ENCODE measurements at regions not wholly inside any gene's neighbourhood (a gene's known extent, or its start where the extent isn't known, plus 50 kb on each side); places are given as distances from the start of the nearest gene placed in this dataset.

GRCh38 chr2:184215745-184216144, 382.6 kb upstream of the ZNF804A start:
- Histone ChIP-seq H3K27ac (ENCODE audit: low read length) (no peak overlapping the region), H3K4me1 (ENCODE audit: control insufficient read depth, low read depth, low read length) (no peaks in the 10 kb centered on the region)

GRCh38 chr2:184256611-184257010, 341.7 kb upstream of the ZNF804A start:
- Histone ChIP-seq H3K27me3 (ENCODE audit: control insufficient read depth, insufficient read depth, low read length) (no peaks in the 10 kb centered on the region), H3K27ac (ENCODE audit: low read length) (no peak overlapping the region), H3K36me3 (ENCODE audit: control insufficient read depth, low read depth, low read length) (no peaks in the 10 kb centered on the region), H3K4me3 (ENCODE audit: low read length) (no peak overlapping the region), H3K4me1 (ENCODE audit: control insufficient read depth, low read depth, low read length) (no peaks in the 10 kb centered on the region), H3K9me3 (ENCODE audit: control insufficient read depth, low read depth, low read length) (no peaks in the 10 kb centered on the region), H3K9ac (ENCODE audit: low read length) (no peak overlapping the region)

More at GRCh38 chr2:184215745-184216144, 382.6 kb upstream of the ZNF804A start:
- H3K9ac ChIP-seq (ENCODE audit: low read length), result no peak overlapping the region
- H3K9me3 ChIP-seq (ENCODE audit: control insufficient read depth, low read depth, low read length), result no peaks in the 10 kb centered on the region
- H3K27me3 ChIP-seq (ENCODE audit: control insufficient read depth, insufficient read depth, low read length), result no peaks in the 10 kb centered on the region
- no peaks in the 10 kb centered on the region for H3K36me3 ChIP-seq (ENCODE audit: control insufficient read depth, low read depth, low read length)
- no peak overlapping the region for H3K4me3 ChIP-seq (ENCODE audit: low read length)

GRCh38 chr2:184261331-184261730, 337.0 kb upstream of the ZNF804A start:
- Histone ChIP-seq H3K4me3 (ENCODE audit: low read length) (no peak overlapping the region), H3K9ac (ENCODE audit: low read length) (no peak overlapping the region), H3K36me3 (ENCODE audit: control insufficient read depth, low read depth, low read length) (no peaks in the 10 kb centered on the region), H3K9me3 (ENCODE audit: control insufficient read depth, low read depth, low read length) (no peaks in the 10 kb centered on the region), H3K27ac (ENCODE audit: low read length) (no peak overlapping the region), H3K27me3 (ENCODE audit: control insufficient read depth, insufficient read depth, low read length) (no peaks in the 10 kb centered on the region), H3K4me1 (ENCODE audit: control insufficient read depth, low read depth, low read length) (no peaks in the 10 kb centered on the region)

- Histone ChIP-seq H3K27ac (ENCODE audit: low read length) (no peak overlapping the region), H3K4me1 (ENCODE audit: control insufficient read depth, low read depth, low read length) (no peaks in the 10 kb centered on the region), H3K27me3 (ENCODE audit: control insufficient read depth, insufficient read depth, low read length) (no peaks in the 10 kb centered on the region), H3K9ac (ENCODE audit: low read length) (no peak overlapping the region), H3K9me3 (ENCODE audit: control insufficient read depth, low read depth, low read length) (no peaks in the 10 kb centered on the region), H3K36me3 (ENCODE audit: control insufficient read depth, low read depth, low read length) (no peaks in the 10 kb centered on the region), H3K4me3 (ENCODE audit: low read length) (no peak overlapping the region)
Observed at GRCh38 chr2:184261818-184262217, 336.5 kb upstream of the ZNF804A start.

- H3K27ac ChIP-seq (ENCODE audit: low read length), result no peak overlapping the region
- H3K9ac ChIP-seq (ENCODE audit: low read length), result no peak overlapping the region
- no peaks in the 10 kb centered on the region for H3K9me3 ChIP-seq (ENCODE audit: control insufficient read depth, low read depth, low read length)
- H3K4me3 ChIP-seq (ENCODE audit: low read length), result no peak overlapping the region
- H3K27me3 ChIP-seq (ENCODE audit: control insufficient read depth, insufficient read depth, low read length), result no peaks in the 10 kb centered on the region
- no peaks in the 10 kb centered on the region for H3K36me3 ChIP-seq (ENCODE audit: control insufficient read depth, low read depth, low read length)
- no peaks in the 10 kb centered on the region for H3K4me1 ChIP-seq (ENCODE audit: control insufficient read depth, low read depth, low read length)
Observed at GRCh38 chr2:184268900-184269477, 329.3 kb upstream of the ZNF804A start.

- no peak overlapping the region for H3K27ac ChIP-seq (ENCODE audit: low read length)
- no peak overlapping the region for H3K9ac ChIP-seq (ENCODE audit: low read length)
- H3K4me3 ChIP-seq (ENCODE audit: low read length), result no peak overlapping the region
- no peaks in the 10 kb centered on the region for H3K36me3 ChIP-seq (ENCODE audit: control insufficient read depth, low read depth, low read length)
- H3K27me3 ChIP-seq (ENCODE audit: control insufficient read depth, insufficient read depth, low read length), result no peaks in the 10 kb centered on the region
- no peaks in the 10 kb centered on the region for H3K9me3 ChIP-seq (ENCODE audit: control insufficient read depth, low read depth, low read length)
- no peaks in the 10 kb centered on the region for H3K4me1 ChIP-seq (ENCODE audit: control insufficient read depth, low read depth, low read length)
Observed at GRCh38 chr2:184270660-184271059, 327.7 kb upstream of the ZNF804A start.

GRCh38 chr2:184272056-184272455, 326.3 kb upstream of the ZNF804A start:
- no peaks in the 10 kb centered on the region for H3K27me3 ChIP-seq (ENCODE audit: control insufficient read depth, insufficient read depth, low read length)
- H3K9me3 ChIP-seq (ENCODE audit: control insufficient read depth, low read depth, low read length), result no peaks in the 10 kb centered on the region
- no peaks in the 10 kb centered on the region for H3K36me3 ChIP-seq (ENCODE audit: control insufficient read depth, low read depth, low read length)
- no peak overlapping the region for H3K9ac ChIP-seq (ENCODE audit: low read length)
- H3K27ac ChIP-seq (ENCODE audit: low read length), result no peak overlapping the region
- no peak overlapping the region for H3K4me3 ChIP-seq (ENCODE audit: low read length)
- H3K4me1 ChIP-seq (ENCODE audit: control insufficient read depth, low read depth, low read length), result no peaks in the 10 kb centered on the region

- no peak overlapping the region for H3K27ac ChIP-seq (ENCODE audit: low read length)
- no peaks in the 10 kb centered on the region for H3K9me3 ChIP-seq (ENCODE audit: control insufficient read depth, low read depth, low read length)
- H3K27me3 ChIP-seq (ENCODE audit: control insufficient read depth, insufficient read depth, low read length), result no peaks in the 10 kb centered on the region
- H3K4me3 ChIP-seq (ENCODE audit: low read length), result no peak overlapping the region
- H3K36me3 ChIP-seq (ENCODE audit: control insufficient read depth, low read depth, low read length), result no peaks in the 10 kb centered on the region
- H3K9ac ChIP-seq (ENCODE audit: low read length), result no peak overlapping the region
- H3K4me1 ChIP-seq (ENCODE audit: control insufficient read depth, low read depth, low read length), result no peaks in the 10 kb centered on the region
Observed at GRCh38 chr2:184294831-184295230, 303.5 kb upstream of the ZNF804A start.

- H3K36me3 ChIP-seq (ENCODE audit: control insufficient read depth, low read depth, low read length), result no peaks in the 10 kb centered on the region
- H3K4me3 ChIP-seq (ENCODE audit: low read length), result no peak overlapping the region
- H3K27ac ChIP-seq (ENCODE audit: low read length), result no peak overlapping the region
- no peak overlapping the region for H3K9ac ChIP-seq (ENCODE audit: low read length)
- H3K27me3 ChIP-seq (ENCODE audit: control insufficient read depth, insufficient read depth, low read length), result no peaks in the 10 kb centered on the region
- no peaks in the 10 kb centered on the region for H3K4me1 ChIP-seq (ENCODE audit: control insufficient read depth, low read depth, low read length)
- H3K9me3 ChIP-seq (ENCODE audit: control insufficient read depth, low read depth, low read length), result no peaks in the 10 kb centered on the region
Observed at GRCh38 chr2:184297085-184297484, 301.2 kb upstream of the ZNF804A start.

- Histone ChIP-seq H3K4me3 (ENCODE audit: low read length) (no peak overlapping the region), H3K27ac (ENCODE audit: low read length) (no peak overlapping the region), H3K4me1 (ENCODE audit: control insufficient read depth, low read depth, low read length) (no peaks in the 10 kb centered on the region), H3K9ac (ENCODE audit: low read length) (no peak overlapping the region), H3K36me3 (ENCODE audit: control insufficient read depth, low read depth, low read length) (no peaks in the 10 kb centered on the region), H3K27me3 (ENCODE audit: control insufficient read depth, insufficient read depth, low read length) (no peaks in the 10 kb centered on the region), H3K9me3 (ENCODE audit: control insufficient read depth, low read depth, low read length) (no peaks in the 10 kb centered on the region)
Observed at GRCh38 chr2:184302506-184302905, 295.8 kb upstream of the ZNF804A start.

GRCh38 chr2:184304006-184304405, 294.3 kb upstream of the ZNF804A start:
- H3K4me1 ChIP-seq (ENCODE audit: control insufficient read depth, low read depth, low read length), result no peaks in the 10 kb centered on the region
- no peak overlapping the region for H3K9ac ChIP-seq (ENCODE audit: low read length)
- no peaks in the 10 kb centered on the region for H3K36me3 ChIP-seq (ENCODE audit: control insufficient read depth, low read depth, low read length)
- no peak overlapping the region for H3K4me3 ChIP-seq (ENCODE audit: low read length)
- no peaks in the 10 kb centered on the region for H3K27me3 ChIP-seq (ENCODE audit: control insufficient read depth, insufficient read depth, low read length)
- no peaks in the 10 kb centered on the region for H3K9me3 ChIP-seq (ENCODE audit: control insufficient read depth, low read depth, low read length)
- no peak overlapping the region for H3K27ac ChIP-seq (ENCODE audit: low read length)

GRCh38 chr2:184305105-184305504, 293.2 kb upstream of the ZNF804A start:
- H3K4me1 ChIP-seq (ENCODE audit: control insufficient read depth, low read depth, low read length), result no peaks in the 10 kb centered on the region
- no peaks in the 10 kb centered on the region for H3K27me3 ChIP-seq (ENCODE audit: control insufficient read depth, insufficient read depth, low read length)
- H3K9ac ChIP-seq (ENCODE audit: low read length), result no peak overlapping the region
- H3K36me3 ChIP-seq (ENCODE audit: control insufficient read depth, low read depth, low read length), result no peaks in the 10 kb centered on the region
- no peaks in the 10 kb centered on the region for H3K9me3 ChIP-seq (ENCODE audit: control insufficient read depth, low read depth, low read length)
- H3K4me3 ChIP-seq (ENCODE audit: low read length), result no peak overlapping the region
- no peak overlapping the region for H3K27ac ChIP-seq (ENCODE audit: low read length)

Measured in iPS-18a (cell line).